GM23338 (cell line): ENCODE measurements at regions not wholly inside any gene's neighbourhood (a gene's known extent, or its start where the extent isn't known, plus 50 kb on each side); places are given as distances from the start of the nearest gene placed in this dataset.
A peak's percentile ranks its signal among the peaks of the same experiment; 100 is the strongest.
"Not testable (repeated sequence)": the region's sequence is repeated elsewhere in the genome, so short reads cannot be mapped to it uniquely, and the experiment has no call there.

Source experiments
- ATAC-seq: fragments of 200-7000 bp; cut with Tn5 transposase; 3 replicates; pipeline ENCODE4 v1.9.1; 2020
- DNase-seq: peaks from one replicate; pipeline ENCODE4 v3.0.0-alpha.2; 2015; ENCODE audit warnings: low spot score
- H2AFZ ChIP-seq: fragments of 200-600 bp; sonication (generic); 2 replicates; pipeline ENCODE4 v1.8.0; 2016; ENCODE audit warnings: antibody characterized with exemption, mild to moderate bottlenecking, moderate library complexity
- H3F3A ChIP-seq: fragments of 200-600 bp; sonication (generic); replicated peaks from 2 replicates; pipeline ENCODE4 v1.8.0; 2017; ENCODE audit warnings: antibody characterized with exemption, mixed run types, low read depth
- H3K27ac ChIP-seq: fragments of 200-600 bp; sonication (generic); 2 replicates; pipeline ENCODE4 v1.6.1; 2016; ENCODE audit warnings: low read depth
- H3K27me3 ChIP-seq: fragments of 200-600 bp; sonication (generic); 2 replicates; pipeline ENCODE4 v1.8.0; 2016; ENCODE audit warnings: mild to moderate bottlenecking, mixed run types, moderate library complexity; ENCODE audit not compliant: insufficient read depth
- H3K36me3 ChIP-seq: fragments of 200-600 bp; sonication (generic); 2 replicates; pipeline ENCODE4 v1.8.0; 2016; ENCODE audit warnings: mild to moderate bottlenecking; ENCODE audit not compliant: insufficient read depth
- H3K4me1 ChIP-seq: fragments of 200-600 bp; sonication (generic); 2 replicates; pipeline ENCODE4 v1.8.0; 2016; ENCODE audit warnings: mild to moderate bottlenecking, moderate library complexity; ENCODE audit not compliant: insufficient read depth
- H3K4me2 ChIP-seq: fragments of 200-600 bp; sonication (generic); 2 replicates; pipeline ENCODE4 v1.7.1; 2017; ENCODE audit warnings: mixed run types
- H3K4me3 ChIP-seq: fragments of 200-600 bp; sonication (generic); 2 replicates; pipeline ENCODE4 v1.6.1; 2016; ENCODE audit warnings: mixed run types
- H3K79me2 ChIP-seq: fragments of 200-600 bp; sonication (generic); replicated peaks from 2 replicates; pipeline ENCODE4 v1.8.0; 2017; ENCODE audit warnings: mild to moderate bottlenecking; ENCODE audit not compliant: insufficient read depth
- H3K9me2 ChIP-seq: fragments of 200-600 bp; sonication (generic); 2 replicates; pipeline ENCODE4 v1.8.0; 2017; ENCODE audit not compliant: insufficient read depth
- H4K20me1 ChIP-seq: fragments of 200-600 bp; sonication (generic); replicated peaks from 2 replicates; pipeline ENCODE4 v1.8.0; 2017; ENCODE audit warnings: mild to moderate bottlenecking; ENCODE audit not compliant: insufficient read depth
- H3K27ac Mint-ChIP-seq: 2 replicates; pipeline ENCODE4 v1.8.0; 2020; ENCODE audit warnings: inconsistent platforms, mild to moderate bottlenecking, moderate library complexity, mixed read lengths
- H3K27me3 Mint-ChIP-seq: 3 replicates; pipeline ENCODE4 v1.8.0; 2022; ENCODE audit warnings: low read depth, mild to moderate bottlenecking, moderate library complexity, mixed read lengths, inconsistent platforms; ENCODE audit not compliant: insufficient read depth, poor library complexity
- H3K36me3 Mint-ChIP-seq: 3 replicates; pipeline ENCODE4 v1.8.0; 2021; ENCODE audit warnings: low read depth, mild to moderate bottlenecking, inconsistent platforms, moderate library complexity, mixed read lengths
- H3K4me1 Mint-ChIP-seq: 3 replicates; pipeline ENCODE4 v1.8.0; 2020; ENCODE audit warnings: mild to moderate bottlenecking, inconsistent platforms, mixed read lengths
- H3K4me3 Mint-ChIP-seq: 3 replicates; pipeline ENCODE4 v1.8.0; 2021; ENCODE audit warnings: moderate library complexity, mild to moderate bottlenecking, inconsistent platforms, mixed read lengths
- H3K9me3 Mint-ChIP-seq: 3 replicates; pipeline ENCODE4 v1.8.0; 2020; ENCODE audit warnings: moderate library complexity, mild to moderate bottlenecking, inconsistent platforms, mixed read lengths
- CREB1 ChIP-seq: fragments of 250-450 bp; sonication (Bioruptor Pico); IDR thresholded peaks from 2 replicates; pipeline ENCODE4 v1.5.0; 2020; ENCODE audit warnings: low read depth, mild to moderate bottlenecking, moderate library complexity
- EZH2 ChIP-seq: fragments of 200-600 bp; sonication (generic); IDR thresholded peaks from one replicate; pipeline ENCODE4 v1.8.0; 2017; ENCODE audit warnings: antibody characterized with exemption, mild to moderate bottlenecking, low read depth; ENCODE audit not compliant: unreplicated experiment
- EZH2phosphoT487 ChIP-seq: fragments of 200-600 bp; sonication (generic); IDR thresholded peaks from one replicate; pipeline ENCODE4 v1.8.1; 2018; ENCODE audit warnings: antibody characterized with exemption; ENCODE audit not compliant: unreplicated experiment
- JUNB ChIP-seq: IDR thresholded peaks from one replicate; pipeline ENCODE4 v1.6.1; 2016; ENCODE audit warnings: antibody characterized with exemption; ENCODE audit not compliant: unreplicated experiment
- NANOG ChIP-seq: IDR thresholded peaks from 2 replicates; pipeline ENCODE4 v1.6.1; 2016; ENCODE audit warnings: antibody characterized with exemption, borderline replicate concordance
- POLR2AphosphoS5 ChIP-seq: IDR thresholded peaks from 2 replicates; pipeline ENCODE4 v1.6.1; 2016; ENCODE audit warnings: antibody characterized with exemption, low read depth
- ZNF114 ChIP-seq: fragments of 250-450 bp; sonication (Bioruptor Pico); IDR thresholded peaks from 2 replicates; pipeline ENCODE4 v1.5.0; 2020; ENCODE audit warnings: mild to moderate bottlenecking, moderate library complexity
- ZNF331 ChIP-seq: fragments of 250-450 bp; sonication (Bioruptor Pico); IDR thresholded peaks from 2 replicates; pipeline ENCODE4 v1.5.0; 2020; ENCODE audit warnings: low read depth, mild to moderate bottlenecking, moderate library complexity
- TF ChIP-seq, protein P1 (sequence below), 2 experiments: fragments of 200-600 bp in 1 of 2; sonication (generic) in 1 of 2; conservative IDR thresholded peaks; 2 replicates each; pipeline versions ENCODE4 v1.5.1 to v1.6.1; 2016 to 2017; ENCODE audit warnings: antibody characterized with exemption in 2 of 2, low read depth in 2 of 2, mild to moderate bottlenecking in 2 of 2, moderate library complexity in 1 of 2
- TF ChIP-seq, protein P2 (sequence below): fragments of 250-450 bp; sonication (Bioruptor Pico); IDR thresholded peaks from 2 replicates; pipeline ENCODE4 v1.5.0; 2020; ENCODE audit warnings: mild to moderate bottlenecking, moderate library complexity

DNA sequence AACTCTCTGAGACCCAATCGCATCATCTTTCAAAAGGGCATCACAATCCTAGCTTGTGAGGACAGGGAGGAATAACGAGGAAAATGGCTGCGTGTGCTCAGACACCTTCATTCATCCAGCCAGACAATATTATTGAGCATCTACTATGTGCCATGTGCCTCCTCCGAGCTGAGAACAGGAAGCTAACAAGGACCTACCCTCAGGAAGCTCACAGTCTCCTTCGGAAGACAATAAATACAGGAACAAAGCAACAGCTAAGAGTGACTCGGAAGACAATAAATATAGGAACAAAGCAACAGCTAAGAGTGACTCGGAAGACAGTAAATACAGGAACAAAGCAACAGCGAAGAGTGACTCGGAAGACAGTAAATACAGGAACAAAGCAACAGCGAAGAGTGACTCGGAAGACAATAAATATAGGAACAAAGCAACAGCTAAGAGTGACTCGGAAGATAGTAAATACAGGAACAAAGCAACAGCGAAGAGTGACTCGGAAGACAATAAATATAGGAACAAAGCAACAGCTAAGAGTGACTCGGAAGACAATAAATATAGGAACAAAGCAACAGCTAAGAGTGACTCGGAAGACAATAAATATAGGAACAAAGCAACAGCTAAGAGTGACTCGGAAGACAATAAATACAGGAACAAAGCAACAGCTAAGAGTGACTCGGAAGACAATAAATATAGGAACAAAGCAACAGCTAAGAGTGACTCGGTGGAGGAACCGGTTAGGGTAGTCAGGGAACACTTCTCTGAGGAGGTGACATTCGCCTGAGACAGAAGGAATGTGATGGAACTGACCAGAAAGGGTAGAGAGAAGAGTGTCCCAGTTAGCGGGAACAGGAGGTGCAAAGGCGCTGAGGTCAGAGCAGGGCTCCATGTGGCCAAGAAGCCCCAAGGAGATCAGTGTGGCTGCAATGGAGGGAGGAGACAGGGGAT, 55.6 kb upstream of the SIRPA start:
- H3K4me3 ChIP-seq, H3K4me1 ChIP-seq, H3K9me3 Mint-ChIP-seq, H3K79me2 ChIP-seq, H3K4me2 ChIP-seq, H3K27me3 Mint-ChIP-seq, DNase-seq, H3K27ac ChIP-seq, H3F3A ChIP-seq, H3K27me3 ChIP-seq, H3K4me3 Mint-ChIP-seq, ATAC-seq, H3K36me3 ChIP-seq, H3K9me2 ChIP-seq, H4K20me1 ChIP-seq, H3K36me3 Mint-ChIP-seq, H3K4me1 Mint-ChIP-seq, H2AFZ ChIP-seq: not testable (repeated sequence)
- peak overlapping the region; percentile 17 for H3K27ac Mint-ChIP-seq

GRCh38 chr20:1838556-1839279, 56.5 kb upstream of the SIRPA start:
- no peak overlapping the region for H3K4me3 Mint-ChIP-seq
- Histone ChIP-seq H2AFZ (no peak overlapping the region), H3K4me1 (no peaks in the 10 kb centered on the region), H4K20me1 (no peaks in the 10 kb centered on the region), H3K9me2 (no peaks in the 10 kb centered on the region), H3F3A (no peaks in the 10 kb centered on the region), H3K27me3 (no peaks in the 10 kb centered on the region), H3K27ac (no peak overlapping the region), H3K79me2 (no peaks in the 10 kb centered on the region), H3K4me2 (no peak overlapping the region), H3K4me3 (no peak overlapping the region), H3K36me3 (no peaks in the 10 kb centered on the region)
- DNase-seq = peak; percentile 24
- peak; percentile 20; the same call in 1 of the 3 replicates for ATAC-seq
- H3K27me3 Mint-ChIP-seq = peaks cover 7% of the 10 kb centered on the region
- H3K9me3 Mint-ChIP-seq = no peaks in the 10 kb centered on the region
- H3K27ac Mint-ChIP-seq = peak overlapping the region; percentile 17; the same call in 1 of the 2 replicates
- no peaks in the 10 kb centered on the region for H3K36me3 Mint-ChIP-seq
- H3K4me1 Mint-ChIP-seq = peaks cover 7% of the 10 kb centered on the region
- TF ChIP-seq POLR2AphosphoS5 (no peak), EZH2phosphoT487 (no peak), JUNB (no peak), CREB1 (CRISPR knock-in tag) (no peak), NANOG (no peak), ZNF331 (no peak), EZH2 (no peak), ZNF114 (CRISPR knock-in tag) (no peak)
- TF ChIP-seq, protein P1, sequence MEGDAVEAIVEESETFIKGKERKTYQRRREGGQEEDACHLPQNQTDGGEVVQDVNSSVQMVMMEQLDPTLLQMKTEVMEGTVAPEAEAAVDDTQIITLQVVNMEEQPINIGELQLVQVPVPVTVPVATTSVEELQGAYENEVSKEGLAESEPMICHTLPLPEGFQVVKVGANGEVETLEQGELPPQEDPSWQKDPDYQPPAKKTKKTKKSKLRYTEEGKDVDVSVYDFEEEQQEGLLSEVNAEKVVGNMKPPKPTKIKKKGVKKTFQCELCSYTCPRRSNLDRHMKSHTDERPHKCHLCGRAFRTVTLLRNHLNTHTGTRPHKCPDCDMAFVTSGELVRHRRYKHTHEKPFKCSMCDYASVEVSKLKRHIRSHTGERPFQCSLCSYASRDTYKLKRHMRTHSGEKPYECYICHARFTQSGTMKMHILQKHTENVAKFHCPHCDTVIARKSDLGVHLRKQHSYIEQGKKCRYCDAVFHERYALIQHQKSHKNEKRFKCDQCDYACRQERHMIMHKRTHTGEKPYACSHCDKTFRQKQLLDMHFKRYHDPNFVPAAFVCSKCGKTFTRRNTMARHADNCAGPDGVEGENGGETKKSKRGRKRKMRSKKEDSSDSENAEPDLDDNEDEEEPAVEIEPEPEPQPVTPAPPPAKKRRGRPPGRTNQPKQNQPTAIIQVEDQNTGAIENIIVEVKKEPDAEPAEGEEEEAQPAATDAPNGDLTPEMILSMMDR (conservative IDR thresholded peaks at IDR 0.05; ENCODE audit: low read depth in 2 of 2) = no peak
- TF ChIP-seq, protein P2, sequence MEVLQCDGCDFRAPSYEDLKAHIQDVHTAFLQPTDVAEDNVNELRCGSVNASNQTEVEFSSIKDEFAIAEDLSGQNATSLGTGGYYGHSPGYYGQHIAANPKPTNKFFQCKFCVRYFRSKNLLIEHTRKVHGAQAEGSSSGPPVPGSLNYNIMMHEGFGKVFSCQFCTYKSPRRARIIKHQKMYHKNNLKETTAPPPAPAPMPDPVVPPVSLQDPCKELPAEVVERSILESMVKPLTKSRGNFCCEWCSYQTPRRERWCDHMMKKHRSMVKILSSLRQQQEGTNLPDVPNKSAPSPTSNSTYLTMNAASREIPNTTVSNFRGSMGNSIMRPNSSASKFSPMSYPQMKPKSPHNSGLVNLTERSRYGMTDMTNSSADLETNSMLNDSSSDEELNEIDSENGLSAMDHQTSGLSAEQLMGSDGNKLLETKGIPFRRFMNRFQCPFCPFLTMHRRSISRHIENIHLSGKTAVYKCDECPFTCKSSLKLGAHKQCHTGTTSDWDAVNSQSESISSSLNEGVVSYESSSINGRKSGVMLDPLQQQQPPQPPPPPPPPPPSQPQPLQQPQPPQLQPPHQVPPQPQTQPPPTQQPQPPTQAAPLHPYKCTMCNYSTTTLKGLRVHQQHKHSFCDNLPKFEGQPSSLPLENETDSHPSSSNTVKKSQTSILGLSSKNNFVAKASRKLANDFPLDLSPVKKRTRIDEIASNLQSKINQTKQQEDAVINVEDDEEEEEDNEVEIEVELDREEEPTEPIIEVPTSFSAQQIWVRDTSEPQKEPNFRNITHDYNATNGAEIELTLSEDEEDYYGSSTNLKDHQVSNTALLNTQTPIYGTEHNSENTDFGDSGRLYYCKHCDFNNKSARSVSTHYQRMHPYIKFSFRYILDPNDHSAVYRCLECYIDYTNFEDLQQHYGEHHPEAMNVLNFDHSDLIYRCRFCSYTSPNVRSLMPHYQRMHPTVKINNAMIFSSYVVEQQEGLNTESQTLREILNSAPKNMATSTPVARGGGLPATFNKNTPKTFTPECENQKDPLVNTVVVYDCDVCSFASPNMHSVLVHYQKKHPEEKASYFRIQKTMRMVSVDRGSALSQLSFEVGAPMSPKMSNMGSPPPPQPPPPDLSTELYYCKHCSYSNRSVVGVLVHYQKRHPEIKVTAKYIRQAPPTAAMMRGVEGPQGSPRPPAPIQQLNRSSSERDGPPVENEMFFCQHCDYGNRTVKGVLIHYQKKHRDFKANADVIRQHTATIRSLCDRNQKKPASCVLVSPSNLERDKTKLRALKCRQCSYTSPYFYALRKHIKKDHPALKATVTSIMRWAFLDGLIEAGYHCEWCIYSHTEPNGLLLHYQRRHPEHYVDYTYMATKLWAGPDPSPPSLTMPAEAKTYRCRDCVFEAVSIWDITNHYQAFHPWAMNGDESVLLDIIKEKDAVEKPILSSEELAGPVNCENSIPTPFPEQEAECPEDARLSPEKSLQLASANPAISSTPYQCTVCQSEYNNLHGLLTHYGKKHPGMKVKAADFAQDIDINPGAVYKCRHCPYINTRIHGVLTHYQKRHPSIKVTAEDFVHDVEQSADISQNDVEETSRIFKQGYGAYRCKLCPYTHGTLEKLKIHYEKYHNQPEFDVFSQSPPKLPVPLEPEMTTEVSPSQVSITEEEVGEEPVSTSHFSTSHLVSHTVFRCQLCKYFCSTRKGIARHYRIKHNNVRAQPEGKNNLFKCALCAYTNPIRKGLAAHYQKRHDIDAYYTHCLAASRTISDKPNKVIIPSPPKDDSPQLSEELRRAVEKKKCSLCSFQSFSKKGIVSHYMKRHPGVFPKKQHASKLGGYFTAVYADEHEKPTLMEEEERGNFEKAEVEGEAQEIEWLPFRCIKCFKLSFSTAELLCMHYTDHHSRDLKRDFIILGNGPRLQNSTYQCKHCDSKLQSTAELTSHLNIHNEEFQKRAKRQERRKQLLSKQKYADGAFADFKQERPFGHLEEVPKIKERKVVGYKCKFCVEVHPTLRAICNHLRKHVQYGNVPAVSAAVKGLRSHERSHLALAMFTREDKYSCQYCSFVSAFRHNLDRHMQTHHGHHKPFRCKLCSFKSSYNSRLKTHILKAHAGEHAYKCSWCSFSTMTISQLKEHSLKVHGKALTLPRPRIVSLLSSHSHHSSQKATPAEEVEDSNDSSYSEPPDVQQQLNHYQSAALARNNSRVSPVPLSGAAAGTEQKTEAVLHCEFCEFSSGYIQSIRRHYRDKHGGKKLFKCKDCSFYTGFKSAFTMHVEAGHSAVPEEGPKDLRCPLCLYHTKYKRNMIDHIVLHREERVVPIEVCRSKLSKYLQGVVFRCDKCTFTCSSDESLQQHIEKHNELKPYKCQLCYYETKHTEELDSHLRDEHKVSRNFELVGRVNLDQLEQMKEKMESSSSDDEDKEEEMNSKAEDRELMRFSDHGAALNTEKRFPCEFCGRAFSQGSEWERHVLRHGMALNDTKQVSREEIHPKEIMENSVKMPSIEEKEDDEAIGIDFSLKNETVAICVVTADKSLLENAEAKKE (CRISPR knock-in tag) = no peak
